NB4 (cell line): ENCODE measurements at regions not wholly inside any gene's neighbourhood (a gene's known extent, or its start where the extent isn't known, plus 50 kb on each side); places are given as distances from the start of the nearest gene placed in this dataset.

Source experiments
- DNase-seq: peaks from one replicate; pipeline ENCODE4 v3.0.0; 2010; ENCODE audit warnings: low read depth
- H3K4me3 ChIP-seq: one replicate; pipeline ENCODE4 v1.5.1; 2011; ENCODE audit warnings: mild to moderate bottlenecking, low read depth, low read length, moderate library complexity
- MYC ChIP-seq: IDR thresholded peaks from 2 replicates; pipeline ENCODE4 v1.6.1; 2011; ENCODE audit warnings: low read depth, low read length
- POLR2A ChIP-seq: IDR thresholded peaks from 2 replicates; pipeline ENCODE4 v1.6.1; 2011; ENCODE audit warnings: mild to moderate bottlenecking; ENCODE audit not compliant: insufficient read length; ENCODE audit errors: extremely low read depth
- TF ChIP-seq, protein P1 (sequence below): IDR thresholded peaks from one replicate; pipeline ENCODE4 v1.5.1; 2012; ENCODE audit warnings: low read depth, low read length
- TF ChIP-seq, protein P2 (sequence below): IDR thresholded peaks from 2 replicates; pipeline ENCODE4 v1.6.1; 2011; ENCODE audit warnings: low read depth, low read length

DNA sequence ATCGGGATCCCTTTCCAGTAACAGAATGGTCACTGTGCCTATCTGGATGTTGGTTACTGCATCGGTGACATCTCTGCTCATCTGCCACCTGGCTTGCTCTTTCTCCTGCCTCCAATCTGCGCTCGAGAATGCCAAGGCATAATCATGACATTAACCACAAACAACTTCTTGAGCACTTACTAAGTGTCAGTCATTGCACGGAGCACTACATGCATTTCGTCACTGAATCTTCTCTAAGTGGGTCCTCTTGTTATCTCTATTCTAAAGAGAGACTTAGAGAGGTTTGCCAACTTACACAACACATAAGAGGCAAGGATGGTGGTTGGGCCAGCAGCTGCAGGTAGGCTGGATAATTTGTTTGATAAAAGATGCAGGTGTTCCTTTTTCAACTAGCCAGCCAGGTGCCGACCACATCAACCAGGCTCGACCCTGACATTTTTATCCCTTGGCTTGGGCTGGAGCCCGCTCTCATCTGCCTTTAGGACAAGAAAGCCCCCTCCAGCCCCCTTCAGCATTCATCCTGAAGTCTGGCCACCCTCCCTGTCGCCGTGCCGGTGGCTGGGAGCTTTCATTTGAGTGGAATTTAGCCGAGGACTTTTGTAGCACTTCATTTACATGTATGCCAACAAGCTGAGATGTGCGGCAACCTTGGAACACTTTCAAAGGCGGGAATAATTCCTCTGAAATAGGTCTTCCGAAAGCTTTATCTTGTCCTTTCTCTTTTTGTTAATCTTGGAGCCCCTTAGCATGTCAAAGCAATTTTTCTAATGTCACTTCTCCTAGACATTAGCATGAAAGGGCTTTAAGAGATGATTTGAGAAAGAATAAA, 89.3 kb upstream of the NKD1 start:
- no peak for DNase-seq
- TF ChIP-seq, protein P1, sequence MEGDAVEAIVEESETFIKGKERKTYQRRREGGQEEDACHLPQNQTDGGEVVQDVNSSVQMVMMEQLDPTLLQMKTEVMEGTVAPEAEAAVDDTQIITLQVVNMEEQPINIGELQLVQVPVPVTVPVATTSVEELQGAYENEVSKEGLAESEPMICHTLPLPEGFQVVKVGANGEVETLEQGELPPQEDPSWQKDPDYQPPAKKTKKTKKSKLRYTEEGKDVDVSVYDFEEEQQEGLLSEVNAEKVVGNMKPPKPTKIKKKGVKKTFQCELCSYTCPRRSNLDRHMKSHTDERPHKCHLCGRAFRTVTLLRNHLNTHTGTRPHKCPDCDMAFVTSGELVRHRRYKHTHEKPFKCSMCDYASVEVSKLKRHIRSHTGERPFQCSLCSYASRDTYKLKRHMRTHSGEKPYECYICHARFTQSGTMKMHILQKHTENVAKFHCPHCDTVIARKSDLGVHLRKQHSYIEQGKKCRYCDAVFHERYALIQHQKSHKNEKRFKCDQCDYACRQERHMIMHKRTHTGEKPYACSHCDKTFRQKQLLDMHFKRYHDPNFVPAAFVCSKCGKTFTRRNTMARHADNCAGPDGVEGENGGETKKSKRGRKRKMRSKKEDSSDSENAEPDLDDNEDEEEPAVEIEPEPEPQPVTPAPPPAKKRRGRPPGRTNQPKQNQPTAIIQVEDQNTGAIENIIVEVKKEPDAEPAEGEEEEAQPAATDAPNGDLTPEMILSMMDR, result no peak
- TF ChIP-seq, protein P2, sequence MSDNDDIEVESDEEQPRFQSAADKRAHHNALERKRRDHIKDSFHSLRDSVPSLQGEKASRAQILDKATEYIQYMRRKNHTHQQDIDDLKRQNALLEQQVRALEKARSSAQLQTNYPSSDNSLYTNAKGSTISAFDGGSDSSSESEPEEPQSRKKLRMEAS, result no peak
- TF ChIP-seq MYC, result no peak
- no peak for TF ChIP-seq POLR2A
- H3K4me3 ChIP-seq, result no peak overlapping the region

DNA sequence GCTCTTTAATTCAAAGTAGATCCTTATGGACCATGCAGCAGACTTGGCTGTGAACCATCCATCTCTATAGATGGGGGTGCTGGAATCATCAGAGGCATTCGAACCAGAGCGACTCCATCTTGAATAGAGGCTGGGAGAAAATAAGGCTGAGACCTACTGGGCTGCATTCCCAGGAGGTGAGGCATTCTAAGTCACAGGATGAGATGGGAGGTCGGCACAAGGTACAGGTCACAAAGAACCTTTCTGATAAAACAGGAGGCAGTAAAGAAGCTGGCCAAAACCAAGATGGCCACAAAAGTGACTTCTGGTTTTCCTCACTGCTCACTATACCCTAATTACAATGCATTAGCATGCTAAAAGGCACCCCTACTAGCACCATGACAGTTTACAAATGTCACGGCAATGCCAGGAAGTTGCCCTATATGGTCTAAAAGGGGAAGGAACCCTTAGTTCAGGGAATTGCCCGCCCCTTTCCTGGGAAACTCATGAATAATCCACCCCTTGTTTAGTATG, 89.2 kb upstream of the BRD7 start:
- H3K4me3 ChIP-seq, result no peak overlapping the region
- TF ChIP-seq, protein P1, result no peak
- TF ChIP-seq POLR2A (no peak), MYC (no peak)
- TF ChIP-seq, protein P2, result no peak
- DNase-seq, result no peak

DNA sequence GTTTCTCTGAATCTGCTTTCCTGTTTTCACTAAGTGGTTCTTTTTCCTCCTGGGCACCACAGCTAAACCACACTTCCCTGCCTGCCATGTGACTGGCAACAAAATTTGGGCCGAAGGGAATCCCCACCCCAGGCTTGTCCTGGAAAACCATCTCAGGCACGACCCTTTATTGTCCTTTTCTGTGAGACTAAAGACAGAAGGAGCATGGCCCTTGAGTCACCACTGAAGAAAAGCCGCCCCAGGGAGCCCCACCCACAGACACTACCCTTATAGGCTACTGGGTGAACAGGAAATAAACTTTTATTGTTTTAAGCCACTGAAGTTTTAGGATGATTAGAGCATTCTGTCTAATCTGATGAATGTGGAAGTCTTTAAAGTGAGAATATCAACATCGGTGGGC, 88.6 kb upstream of the BRD7 start:
- TF ChIP-seq POLR2A, result no peak
- TF ChIP-seq, protein P1, result no peak
- TF ChIP-seq, protein P2, result no peak
- no peak for TF ChIP-seq MYC
- no peak for DNase-seq
- no peak overlapping the region for H3K4me3 ChIP-seq

DNA sequence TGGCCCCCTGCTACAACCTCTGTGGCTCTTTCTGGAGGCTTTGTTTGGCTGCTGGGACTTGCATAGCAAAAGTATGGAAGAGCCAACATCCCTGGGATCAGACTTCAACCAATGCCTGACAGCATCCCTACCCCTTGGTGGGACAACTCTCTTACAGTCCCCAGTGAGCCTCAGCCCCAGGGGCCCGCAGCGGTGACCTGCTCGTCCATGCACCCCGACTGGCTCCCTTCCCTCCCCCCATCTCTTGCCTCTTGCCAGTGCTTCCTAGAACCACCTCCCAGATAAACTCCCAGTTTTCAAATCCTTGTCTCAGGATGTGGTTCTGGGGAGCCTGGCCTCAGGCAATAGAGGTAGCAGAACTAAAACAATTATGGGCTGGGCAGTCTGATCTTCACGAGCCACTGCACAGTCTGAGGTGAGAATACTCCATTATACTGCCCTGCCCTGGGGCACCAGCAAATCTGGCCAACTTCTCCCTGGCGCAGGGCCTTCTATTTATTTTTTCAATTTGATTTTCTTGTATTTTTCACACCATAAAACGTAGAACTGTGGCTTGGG, 86.6 kb upstream of the BRD7 start:
- H3K4me3 ChIP-seq, result no peak overlapping the region
- no peak for DNase-seq
- TF ChIP-seq, protein P1, result no peak
- TF ChIP-seq, protein P2, result no peak
- TF ChIP-seq POLR2A (no peak), MYC (no peak)

DNA sequence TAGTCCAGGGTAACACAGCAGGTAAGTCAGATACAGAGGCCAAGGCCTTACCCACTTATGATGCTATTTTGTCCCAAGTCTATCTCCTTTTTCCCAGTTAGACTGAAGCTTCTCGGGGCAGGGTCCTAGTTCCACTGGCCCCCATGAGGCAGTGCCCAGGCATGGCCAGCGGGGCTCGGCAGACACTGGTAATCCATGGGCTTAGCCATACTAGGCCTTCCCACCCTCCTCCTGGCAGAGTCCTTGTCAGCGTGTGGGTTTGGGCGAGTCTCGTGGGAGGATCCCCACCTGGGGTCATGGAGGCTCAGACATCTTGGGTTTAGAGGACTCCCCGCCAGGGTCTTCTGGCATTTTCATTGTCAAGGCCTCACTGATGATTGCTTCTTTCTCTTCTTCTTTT, 84.7 kb upstream of the BRD7 start:
- TF ChIP-seq MYC (no peak), POLR2A (no peak)
- TF ChIP-seq, protein P2, result no peak
- TF ChIP-seq, protein P1, result no peak
- DNase-seq, result no peak
- no peak overlapping the region for H3K4me3 ChIP-seq
